ENCODE measurements at regions not wholly inside any gene's neighbourhood (a gene's known extent, or its start where the extent isn't known, plus 50 kb on each side); places are given as distances from the start of the nearest gene placed in this dataset.

- no peak for TF ChIP-seq POLR2A (IDR thresholded peaks at IDR 0.05; ENCODE audit: low read length)
- no peak for TF ChIP-seq GATA1 (IDR thresholded peaks at IDR 0.05; ENCODE audit: low read depth, low read length)
Observed at GRCh38 chr14:84454114-84454513, 1075.8 kb upstream of the FLRT2 start.

Data from erythroblast (primary cell).